HEK293 (cell line): ENCODE measurements at regions not wholly inside any gene's neighbourhood (a gene's known extent, or its start where the extent isn't known, plus 50 kb on each side); places are given as distances from the start of the nearest gene placed in this dataset.

ENCODE experiments used
- CTCF ChIA-PET: fragments of 350-600 bp; formaldehyde crosslinking; extraction: SDS; loops from one replicate; lab custom pipeline; 2021; ENCODE audit warnings: antibody characterized with exemption; lab: Yijun Ruan, JAX
- POLR2A ChIA-PET: fragments of 300-600 bp; formaldehyde crosslinking; extraction: SDS; loops from one replicate; lab custom pipeline; 2020; ENCODE audit warnings: antibody characterized with exemption, inconsistent platforms; lab: Yijun Ruan, JAX
- H3K27ac ChIP-seq: fragments of 200-500 bp; sonication (Bioruptor generic); 2 replicates; pipeline ENCODE4 v1.5.1; 2014; ENCODE audit warnings: low read depth, low read length, control low read depth, inconsistent platforms; ENCODE audit errors: extremely low read depth
- H3K36me3 ChIP-seq, 2 experiments: fragments of 200-500 bp in 1 of 2; sonication (Bioruptor generic) in 1 of 2; 1 replicate in 1 of 2; 2 replicates in 1 of 2; pipeline ENCODE4 v1.5.1; 2014 to 2017; ENCODE audit warnings: inconsistent platforms in 2 of 2, low read length in 2 of 2; ENCODE audit not compliant: control insufficient read depth in 2 of 2, insufficient read depth in 1 of 2
- H3K4me1 ChIP-seq: fragments of 200-500 bp; sonication (Bioruptor generic); 2 replicates; pipeline ENCODE4 v1.5.1; 2014; ENCODE audit warnings: mild to moderate bottlenecking, low read length, inconsistent platforms; ENCODE audit not compliant: control insufficient read depth, insufficient read depth
- H3K4me3 ChIP-seq: 2 replicates; pipeline ENCODE4 v1.5.1; 2011; ENCODE audit warnings: low read depth, mild to moderate bottlenecking, control low read depth, low read length, moderate library complexity
- H3K9me3 ChIP-seq: fragments of 200-500 bp; sonication (Bioruptor generic); 2 replicates; pipeline ENCODE4 v1.5.1; 2014; ENCODE audit warnings: low read depth, low read length, inconsistent platforms; ENCODE audit not compliant: control insufficient read depth, insufficient read depth
- EGR2 ChIP-seq: fragments of 450-650 bp; formaldehyde crosslinking; IDR thresholded peaks from 2 replicates; pipeline ENCODE4 v1.5.1; 2016; ENCODE audit warnings: low read depth, missing biosample characterization, missing genetic modification characterization
- KLF1 ChIP-seq: fragments of 450-650 bp; formaldehyde crosslinking; IDR thresholded peaks from 2 replicates; pipeline ENCODE4 v1.5.1; 2016; ENCODE audit warnings: missing biosample characterization, missing genetic modification characterization
- OSR2 ChIP-seq: fragments of 450-650 bp; formaldehyde crosslinking; IDR thresholded peaks from 2 replicates; pipeline ENCODE4 v1.5.1; 2016; ENCODE audit warnings: missing biosample characterization, missing genetic modification characterization
- PATZ1 ChIP-seq: fragments of 450-650 bp; formaldehyde crosslinking; IDR thresholded peaks from 2 replicates; pipeline ENCODE4 v1.5.1; 2016; ENCODE audit warnings: missing biosample characterization, missing genetic modification characterization
- PRDM4 ChIP-seq: fragments of 450-650 bp; formaldehyde crosslinking; IDR thresholded peaks from 2 replicates; pipeline ENCODE4 v1.5.1; 2017; ENCODE audit warnings: missing biosample characterization, missing genetic modification characterization
- RBAK ChIP-seq: fragments of 450-650 bp; formaldehyde crosslinking; IDR thresholded peaks from 2 replicates; pipeline ENCODE4 v1.5.1; 2016; ENCODE audit warnings: missing biosample characterization, missing genetic modification characterization
- SP2 ChIP-seq: fragments of 450-650 bp; formaldehyde crosslinking; IDR thresholded peaks from 2 replicates; pipeline ENCODE4 v1.5.1; 2016; ENCODE audit warnings: missing biosample characterization, missing genetic modification characterization
- ZNF133 ChIP-seq: fragments of 450-650 bp; formaldehyde crosslinking; IDR thresholded peaks from 2 replicates; pipeline ENCODE4 v1.5.1; 2016; ENCODE audit warnings: missing biosample characterization, missing genetic modification characterization
- ZNF18 ChIP-seq: fragments of 450-650 bp; formaldehyde crosslinking; IDR thresholded peaks from 2 replicates; pipeline ENCODE4 v1.5.1; 2016; ENCODE audit warnings: missing biosample characterization, missing genetic modification characterization
- ZNF274 ChIP-seq, 2 experiments: fragments of 200-500 bp in 1 of 2; fragments of 450-650 bp in 1 of 2; sonication (Bioruptor generic) in 1 of 2; formaldehyde crosslinking in 1 of 2; IDR thresholded peaks; 2 replicates each; pipeline versions ENCODE4 v1.5.1 to v1.6.1; 2014 to 2016; ENCODE audit warnings: borderline replicate concordance in 1 of 2, inconsistent platforms in 1 of 2, low read length in 1 of 2, missing biosample characterization in 1 of 2, missing genetic modification characterization in 1 of 2
- ZNF324 ChIP-seq: fragments of 450-650 bp; formaldehyde crosslinking; IDR thresholded peaks from 2 replicates; pipeline ENCODE4 v1.5.1; 2016; ENCODE audit warnings: missing biosample characterization, missing genetic modification characterization
- ZNF341 ChIP-seq: fragments of 450-650 bp; formaldehyde crosslinking; IDR thresholded peaks from 2 replicates; pipeline ENCODE4; 2016; ENCODE audit warnings: low read depth, missing biosample characterization, missing genetic modification characterization
- ZNF391 ChIP-seq: fragments of 450-650 bp; formaldehyde crosslinking; IDR thresholded peaks from 2 replicates; pipeline ENCODE4 v1.5.1; 2016; ENCODE audit warnings: low read depth, missing biosample characterization, missing genetic modification characterization, borderline replicate concordance
- ZNF404 ChIP-seq: fragments of 450-650 bp; formaldehyde crosslinking; IDR thresholded peaks from 2 replicates; pipeline ENCODE4 v1.5.1; 2017; ENCODE audit warnings: missing biosample characterization, missing genetic modification characterization
- ZNF423 ChIP-seq: fragments of 450-650 bp; formaldehyde crosslinking; IDR thresholded peaks from 2 replicates; pipeline ENCODE4 v1.5.1; 2016; ENCODE audit warnings: missing biosample characterization, missing genetic modification characterization
- ZNF530 ChIP-seq: fragments of 450-650 bp; formaldehyde crosslinking; IDR thresholded peaks from 2 replicates; pipeline ENCODE4 v1.5.1; 2016; ENCODE audit warnings: low read depth, missing biosample characterization, missing genetic modification characterization
- ZNF629 ChIP-seq: fragments of 450-650 bp; formaldehyde crosslinking; IDR thresholded peaks from 2 replicates; pipeline ENCODE4 v1.5.1; 2017; ENCODE audit warnings: missing biosample characterization, missing genetic modification characterization
- ZNF768 ChIP-seq: fragments of 450-650 bp; formaldehyde crosslinking; IDR thresholded peaks from 2 replicates; pipeline ENCODE4 v1.5.1; 2018; ENCODE audit warnings: missing biosample characterization, mild to moderate bottlenecking, missing genetic modification characterization
- ZNF837 ChIP-seq: fragments of 450-650 bp; formaldehyde crosslinking; IDR thresholded peaks from 2 replicates; pipeline ENCODE4 v1.5.1; 2016; ENCODE audit warnings: missing biosample characterization, missing genetic modification characterization
- ZSCAN5A ChIP-seq: fragments of 450-650 bp; formaldehyde crosslinking; IDR thresholded peaks from 2 replicates; pipeline ENCODE4 v1.5.1; 2016; ENCODE audit warnings: missing biosample characterization, missing genetic modification characterization

- H3K27ac ChIP-seq = no peak overlapping the region
- no peak for TF ChIP-seq ZNF274 (IDR thresholded peaks at IDR 0.05; ENCODE audit: low read length)
- TF ChIP-seq ZNF274 (tag by site-specific recombination; IDR thresholded peaks at IDR 0.05; ENCODE audit: borderline replicate concordance) = no peak
- no peak for TF ChIP-seq ZSCAN5A (tag by site-specific recombination)
- TF ChIP-seq ZNF629 (tag by site-specific recombination) = no peak
- TF ChIP-seq SP2 (tag by site-specific recombination) = no peak
- no peak for TF ChIP-seq OSR2 (tag by site-specific recombination)
- TF ChIP-seq EGR2 (tag by site-specific recombination) = no peak
- TF ChIP-seq ZNF18 (tag by site-specific recombination) = no peak
- no peak for TF ChIP-seq ZNF837 (tag by site-specific recombination)
- no peak for TF ChIP-seq ZNF391
- no peak for TF ChIP-seq ZNF324
- no peak for TF ChIP-seq KLF1 (tag by site-specific recombination)
- TF ChIP-seq, all 188 proteins: peak for 0
- Histone ChIP-seq H3K9me3 (no peaks in the 10 kb centered on the region), H3K36me3 (peaks cover 0 to 21% of the 10 kb centered on the region in 2 experiments; a peak in 1 of 3 replicates), H3K4me3 (no peak overlapping the region), H3K4me1 (no peaks in the 10 kb centered on the region)
- ChIA-PET POLR2A (no interaction called here), CTCF (no interaction called here)
Measured at GRCh38 chr3:127037021-127037400, 54.1 kb downstream of the PLXNA1 start.

DNA sequence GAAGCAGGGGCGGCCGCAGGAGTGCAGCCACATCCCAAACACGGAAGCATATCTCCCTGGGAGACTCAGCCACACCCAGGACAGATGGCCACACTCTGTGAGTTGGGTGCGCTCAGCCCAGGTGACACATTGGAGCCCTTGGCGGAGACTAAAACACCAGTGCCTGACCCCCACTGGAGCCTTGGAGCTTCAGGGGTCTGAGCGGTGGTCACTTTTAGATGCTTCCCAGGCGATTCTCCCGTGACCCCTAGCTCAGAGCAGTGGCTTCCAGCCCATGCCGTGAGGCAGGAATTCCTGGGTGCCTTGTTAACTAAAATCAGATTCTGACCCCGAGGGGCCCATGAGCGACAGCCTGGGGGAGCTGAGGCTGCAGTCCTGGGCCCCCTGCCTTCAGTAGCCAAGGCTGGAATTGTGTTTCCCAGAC, 54.5 kb downstream of the PLXNA1 start:
- no peak for TF ChIP-seq ZNF530 (tag by site-specific recombination)
- no peak for TF ChIP-seq ZNF768 (tag by site-specific recombination)
- TF ChIP-seq ZNF423 (tag by site-specific recombination) = no peak
- no peak for TF ChIP-seq PRDM4 (tag by site-specific recombination)
- TF ChIP-seq RBAK = no peak
- TF ChIP-seq ZNF341 (tag by site-specific recombination) = no peak
- no peak for TF ChIP-seq ZNF404 (tag by site-specific recombination)
- no peak for TF ChIP-seq PATZ1 (tag by site-specific recombination)
- no peak for TF ChIP-seq ZNF133
- CTCF ChIA-PET = no interaction called here
- H3K9me3 ChIP-seq = no peaks in the 10 kb centered on the region
- peaks cover 0 to 18% of the 10 kb centered on the region in 2 experiments; a peak in 1 of 3 replicates for H3K36me3 ChIP-seq
- no peak overlapping the region for H3K4me3 ChIP-seq
- POLR2A ChIA-PET = no interaction called here
- no peak overlapping the region for H3K27ac ChIP-seq
- no peaks in the 10 kb centered on the region for H3K4me1 ChIP-seq
